NCI-H2081 treated with DMSO at 0.1 percent for 48 hours (cell line): ENCODE measurements at regions not wholly inside any gene's neighbourhood (a gene's known extent, or its start where the extent isn't known, plus 50 kb on each side); places are given as distances from the start of the nearest gene placed in this dataset.
"Not testable (repeated sequence)": the region's sequence is repeated elsewhere in the genome, so short reads cannot be mapped to it uniquely, and the experiment has no call there.

ENCODE experiments used
- DNase-seq: peaks from one replicate; lab custom pipeline; 2025; lab: John Stamatoyannopoulos, UW

- not testable (repeated sequence) for DNase-seq
These were observed 193.7 kb downstream of the OTOP1 start for GRCh38 chr4:4032801-4033605.

- not testable (repeated sequence) for DNase-seq
These were observed 189.2 kb downstream of the OTOP1 start for GRCh38 chr4:4037399-4038138.

GRCh38 chr4:4045823-4046222 is 180.9 kb downstream of the OTOP1 start:
- not testable (repeated sequence) for DNase-seq

- not testable (repeated sequence) for DNase-seq
These were observed 180.0 kb downstream of the OTOP1 start for GRCh38 chr4:4046686-4047085.

- DNase-seq, result not testable (repeated sequence)
These were observed 179.5 kb downstream of the OTOP1 start for GRCh38 chr4:4047202-4047601.

GRCh38 chr4:4048227-4048626 is 178.5 kb downstream of the OTOP1 start:
- not testable (repeated sequence) for DNase-seq

- not testable (repeated sequence) for DNase-seq
These were observed 175.9 kb downstream of the OTOP1 start for GRCh38 chr4:4050781-4051180.

- DNase-seq, result not testable (repeated sequence)
These were observed 173.8 kb downstream of the OTOP1 start for GRCh38 chr4:4052933-4053332.

GRCh38 chr4:4057226-4057625 is 169.5 kb downstream of the OTOP1 start:
- not testable (repeated sequence) for DNase-seq

GRCh38 chr4:4084171-4084570 is 142.6 kb downstream of the OTOP1 start:
- DNase-seq, result not testable (repeated sequence)

GRCh38 chr4:4089716-4090419 is 136.9 kb downstream of the OTOP1 start:
- DNase-seq, result not testable (repeated sequence)

- not testable (repeated sequence) for DNase-seq
These were observed 136.0 kb downstream of the OTOP1 start for GRCh38 chr4:4090720-4091119.

GRCh38 chr4:4092159-4092558 is 134.6 kb downstream of the OTOP1 start:
- DNase-seq, result not testable (repeated sequence)

GRCh38 chr4:4099610-4100009 is 127.1 kb downstream of the OTOP1 start:
- DNase-seq, result not testable (repeated sequence)

- not testable (repeated sequence) for DNase-seq
These were observed 119.8 kb downstream of the OTOP1 start for GRCh38 chr4:4106923-4107322.

GRCh38 chr4:4107411-4108107 is 119.2 kb downstream of the OTOP1 start:
- not testable (repeated sequence) for DNase-seq

GRCh38 chr4:4115381-4115780 is 111.3 kb downstream of the OTOP1 start:
- DNase-seq, result not testable (repeated sequence)

GRCh38 chr4:4116901-4117300 is 109.8 kb downstream of the OTOP1 start:
- DNase-seq, result not testable (repeated sequence)

GRCh38 chr4:4134368-4134767 is 92.4 kb downstream of the OTOP1 start:
- not testable (repeated sequence) for DNase-seq

- DNase-seq, result not testable (repeated sequence)
These were observed 90.1 kb downstream of the OTOP1 start for GRCh38 chr4:4136621-4137020.
